ENCODE measurements at regions not wholly inside any gene's neighbourhood (a gene's known extent, or its start where the extent isn't known, plus 50 kb on each side); places are given as distances from the start of the nearest gene placed in this dataset.

GRCh38 chr6:145497006-145497405 is 238.3 kb downstream of the EPM2A start:
- Mint-ChIP-seq H3K27ac (ENCODE audit: unreplicated experiment) (no peak overlapping the region), H3K36me3 (ENCODE audit: insufficient read depth, unreplicated experiment) (no peaks in the 10 kb centered on the region), H3K4me3 (ENCODE audit: unreplicated experiment) (no peak overlapping the region), H3K27me3 (ENCODE audit: insufficient read depth, unreplicated experiment) (no peaks in the 10 kb centered on the region), H3K9me3 (ENCODE audit: unreplicated experiment) (no peaks in the 10 kb centered on the region), H3K4me1 (ENCODE audit: low read depth, unreplicated experiment) (no peaks in the 10 kb centered on the region)
- POLR2A ChIA-PET, result no interaction called here
- H3K36me3 ChIP-seq (ENCODE audit: control insufficient read depth, insufficient read depth, low read length), result no peaks in the 10 kb centered on the region
- no TSS peak for BruUV-seq (replicated peaks)
- H3K4me3 ChIP-seq (ENCODE audit: low read depth, low read length), result no peak overlapping the region
- no peak for DNase-seq
- H3K27me3 ChIP-seq (replicated peaks; ENCODE audit: control insufficient read depth, insufficient read depth, low read length), result no peaks in the 10 kb centered on the region
- TF ChIP-seq, protein P1, sequence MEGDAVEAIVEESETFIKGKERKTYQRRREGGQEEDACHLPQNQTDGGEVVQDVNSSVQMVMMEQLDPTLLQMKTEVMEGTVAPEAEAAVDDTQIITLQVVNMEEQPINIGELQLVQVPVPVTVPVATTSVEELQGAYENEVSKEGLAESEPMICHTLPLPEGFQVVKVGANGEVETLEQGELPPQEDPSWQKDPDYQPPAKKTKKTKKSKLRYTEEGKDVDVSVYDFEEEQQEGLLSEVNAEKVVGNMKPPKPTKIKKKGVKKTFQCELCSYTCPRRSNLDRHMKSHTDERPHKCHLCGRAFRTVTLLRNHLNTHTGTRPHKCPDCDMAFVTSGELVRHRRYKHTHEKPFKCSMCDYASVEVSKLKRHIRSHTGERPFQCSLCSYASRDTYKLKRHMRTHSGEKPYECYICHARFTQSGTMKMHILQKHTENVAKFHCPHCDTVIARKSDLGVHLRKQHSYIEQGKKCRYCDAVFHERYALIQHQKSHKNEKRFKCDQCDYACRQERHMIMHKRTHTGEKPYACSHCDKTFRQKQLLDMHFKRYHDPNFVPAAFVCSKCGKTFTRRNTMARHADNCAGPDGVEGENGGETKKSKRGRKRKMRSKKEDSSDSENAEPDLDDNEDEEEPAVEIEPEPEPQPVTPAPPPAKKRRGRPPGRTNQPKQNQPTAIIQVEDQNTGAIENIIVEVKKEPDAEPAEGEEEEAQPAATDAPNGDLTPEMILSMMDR (IDR thresholded peaks at IDR 0.05; ENCODE audit: insufficient read depth in 1 of 2, low read depth in 1 of 2, low read length in 1 of 2, severe bottlenecking in 1 of 2, unreplicated experiment in 1 of 2), result no peak
- CTCF ChIA-PET, result no interaction called here
- no peaks in the 10 kb centered on the region for H3K4me1 ChIP-seq
- no peaks in the 10 kb centered on the region for H3K9me3 ChIP-seq
- intact Hi-C loops (cut with micrococcal nuclease; ENCODE audit: unreplicated experiment), result no loop called here

GRCh38 chr6:145498425-145498824 is 236.9 kb downstream of the EPM2A start:
- no peak overlapping the region for H3K4me3 Mint-ChIP-seq (ENCODE audit: unreplicated experiment)
- ChIA-PET POLR2A (no interaction called here), CTCF (no interaction called here)
- H3K36me3 ChIP-seq (ENCODE audit: control insufficient read depth, insufficient read depth, low read length), result no peaks in the 10 kb centered on the region
- no peaks in the 10 kb centered on the region for H3K9me3 Mint-ChIP-seq (ENCODE audit: unreplicated experiment)
- intact Hi-C loops (cut with micrococcal nuclease; ENCODE audit: unreplicated experiment), result no loop called here
- H3K4me1 Mint-ChIP-seq (ENCODE audit: low read depth, unreplicated experiment), result no peaks in the 10 kb centered on the region
- no peaks in the 10 kb centered on the region for H3K36me3 Mint-ChIP-seq (ENCODE audit: insufficient read depth, unreplicated experiment)
- no peaks in the 10 kb centered on the region for H3K27me3 Mint-ChIP-seq (ENCODE audit: insufficient read depth, unreplicated experiment)
- TF ChIP-seq, protein P1 (IDR thresholded peaks at IDR 0.05; ENCODE audit: insufficient read depth in 1 of 2, low read depth in 1 of 2, low read length in 1 of 2, severe bottlenecking in 1 of 2, unreplicated experiment in 1 of 2), result no peak
- DNase-seq, result no peak
- H3K4me3 ChIP-seq (ENCODE audit: low read depth, low read length), result no peak overlapping the region
- H3K27ac Mint-ChIP-seq (ENCODE audit: unreplicated experiment), result no peak overlapping the region
- no peaks in the 10 kb centered on the region for H3K4me1 ChIP-seq
- H3K27me3 ChIP-seq (replicated peaks; ENCODE audit: control insufficient read depth, insufficient read depth, low read length), result no peaks in the 10 kb centered on the region
- no TSS peak for BruUV-seq (replicated peaks)
- no peaks in the 10 kb centered on the region for H3K9me3 ChIP-seq

GRCh38 chr6:145502416-145502815 is 232.9 kb downstream of the EPM2A start:
- no TSS peak for BruUV-seq (replicated peaks)
- TF ChIP-seq, protein P1 (IDR thresholded peaks at IDR 0.05; ENCODE audit: insufficient read depth in 1 of 2, low read depth in 1 of 2, low read length in 1 of 2, severe bottlenecking in 1 of 2, unreplicated experiment in 1 of 2), result no peak

More at GRCh38 chr6:145502416-145502815, 232.9 kb downstream of the EPM2A start:
- Mint-ChIP-seq H3K9me3 (ENCODE audit: unreplicated experiment) (no peaks in the 10 kb centered on the region), H3K27ac (ENCODE audit: unreplicated experiment) (no peak overlapping the region), H3K36me3 (ENCODE audit: insufficient read depth, unreplicated experiment) (no peaks in the 10 kb centered on the region), H3K4me3 (ENCODE audit: unreplicated experiment) (no peak overlapping the region), H3K27me3 (ENCODE audit: insufficient read depth, unreplicated experiment) (no peaks in the 10 kb centered on the region), H3K4me1 (ENCODE audit: low read depth, unreplicated experiment) (no peaks in the 10 kb centered on the region)
- no peak for DNase-seq
- Histone ChIP-seq H3K4me3 (ENCODE audit: low read depth, low read length) (no peak overlapping the region), H3K9me3 (no peaks in the 10 kb centered on the region), H3K36me3 (ENCODE audit: control insufficient read depth, insufficient read depth, low read length) (no peaks in the 10 kb centered on the region), H3K27me3 (replicated peaks; ENCODE audit: control insufficient read depth, insufficient read depth, low read length) (no peaks in the 10 kb centered on the region), H3K4me1 (0 out of 2 replicates have a peak, but pooled peaks cover 3% of the 10 kb centered on the region)
- POLR2A ChIA-PET, result no interaction called here
- intact Hi-C loops (cut with micrococcal nuclease; ENCODE audit: unreplicated experiment), result no loop called here
- CTCF ChIA-PET, result no interaction called here
